Daoy (cell line): ENCODE measurements at regions not wholly inside any gene's neighbourhood (a gene's known extent, or its start where the extent isn't known, plus 50 kb on each side); places are given as distances from the start of the nearest gene placed in this dataset.
"Not testable (repeated sequence)": the region's sequence is repeated elsewhere in the genome, so short reads cannot be mapped to it uniquely, and the experiment has no call there.

Source experiments
- DNase-seq: peaks from one replicate; pipeline ENCODE4 v3.0.0-alpha.2; 2015; ENCODE audit warnings: low read depth

DNA sequence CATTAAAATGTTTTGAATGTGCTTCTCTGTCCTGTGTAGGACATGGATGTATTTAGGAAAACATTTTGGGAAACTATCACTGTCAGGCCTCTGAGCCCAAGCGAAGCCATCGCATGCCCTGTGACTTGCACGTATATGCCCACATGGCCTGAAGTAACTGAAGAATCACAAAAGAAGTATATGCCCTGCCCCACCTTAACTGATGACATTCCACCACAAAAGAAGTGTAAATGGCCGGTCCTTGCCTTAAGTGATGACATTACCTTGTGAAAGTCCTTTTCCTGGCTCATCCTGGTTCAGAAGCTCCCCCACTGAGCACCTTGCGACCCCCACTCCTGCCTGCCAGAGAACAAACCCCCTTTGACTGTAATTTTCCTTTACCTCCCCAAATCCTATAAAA is 191.1 kb upstream of the MEIS1 start:
- not testable (repeated sequence) for DNase-seq

GRCh38 chr2:66242888-66243287 is 192.0 kb upstream of the MEIS1 start:
- DNase-seq = not testable (repeated sequence)

- no peak for DNase-seq
Observed at GRCh38 chr2:66242099-66242789, 192.7 kb upstream of the MEIS1 start.

DNA sequence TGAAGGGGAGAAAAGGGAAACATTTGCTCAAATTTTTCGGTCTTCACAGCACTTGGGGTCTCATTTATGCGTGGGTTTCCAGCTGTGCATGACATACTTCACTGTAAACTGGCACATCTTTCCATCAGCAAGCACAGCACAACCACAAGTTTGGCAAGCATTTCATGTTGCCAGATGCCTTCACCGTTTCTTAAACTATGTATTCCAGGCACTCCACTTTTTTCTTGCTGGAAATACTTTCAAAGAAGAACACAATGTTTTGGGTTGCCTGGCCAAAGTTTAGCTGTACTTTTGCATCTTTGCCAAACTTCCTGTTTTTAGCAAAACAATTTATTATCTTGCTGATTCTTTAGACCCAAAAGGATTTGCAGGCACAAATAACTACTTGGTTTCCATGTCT is 194.6 kb upstream of the MEIS1 start:
- no peak for DNase-seq

DNA sequence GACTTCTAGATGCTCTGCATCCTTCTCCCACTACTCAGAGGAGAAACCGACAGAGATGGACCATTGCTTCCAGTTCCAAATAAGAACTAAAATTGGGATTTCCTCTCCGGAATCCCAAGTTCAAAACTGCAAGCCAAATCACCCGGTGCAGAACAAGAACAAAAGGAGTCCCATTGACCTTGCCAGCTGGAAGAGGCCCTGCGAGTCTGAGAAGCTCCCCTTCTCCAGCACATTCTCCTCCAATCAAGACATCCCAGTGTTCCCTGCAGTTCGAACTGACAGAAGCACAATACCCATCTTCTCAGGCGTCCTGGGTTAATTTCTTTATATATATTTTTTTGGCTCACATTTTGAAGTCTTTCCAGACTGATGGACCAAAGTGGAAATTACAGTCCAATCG is 195.3 kb upstream of the MEIS1 start:
- no peak for DNase-seq

GRCh38 chr2:66237803-66238379 is 197.0 kb upstream of the MEIS1 start:
- no peak for DNase-seq

DNA sequence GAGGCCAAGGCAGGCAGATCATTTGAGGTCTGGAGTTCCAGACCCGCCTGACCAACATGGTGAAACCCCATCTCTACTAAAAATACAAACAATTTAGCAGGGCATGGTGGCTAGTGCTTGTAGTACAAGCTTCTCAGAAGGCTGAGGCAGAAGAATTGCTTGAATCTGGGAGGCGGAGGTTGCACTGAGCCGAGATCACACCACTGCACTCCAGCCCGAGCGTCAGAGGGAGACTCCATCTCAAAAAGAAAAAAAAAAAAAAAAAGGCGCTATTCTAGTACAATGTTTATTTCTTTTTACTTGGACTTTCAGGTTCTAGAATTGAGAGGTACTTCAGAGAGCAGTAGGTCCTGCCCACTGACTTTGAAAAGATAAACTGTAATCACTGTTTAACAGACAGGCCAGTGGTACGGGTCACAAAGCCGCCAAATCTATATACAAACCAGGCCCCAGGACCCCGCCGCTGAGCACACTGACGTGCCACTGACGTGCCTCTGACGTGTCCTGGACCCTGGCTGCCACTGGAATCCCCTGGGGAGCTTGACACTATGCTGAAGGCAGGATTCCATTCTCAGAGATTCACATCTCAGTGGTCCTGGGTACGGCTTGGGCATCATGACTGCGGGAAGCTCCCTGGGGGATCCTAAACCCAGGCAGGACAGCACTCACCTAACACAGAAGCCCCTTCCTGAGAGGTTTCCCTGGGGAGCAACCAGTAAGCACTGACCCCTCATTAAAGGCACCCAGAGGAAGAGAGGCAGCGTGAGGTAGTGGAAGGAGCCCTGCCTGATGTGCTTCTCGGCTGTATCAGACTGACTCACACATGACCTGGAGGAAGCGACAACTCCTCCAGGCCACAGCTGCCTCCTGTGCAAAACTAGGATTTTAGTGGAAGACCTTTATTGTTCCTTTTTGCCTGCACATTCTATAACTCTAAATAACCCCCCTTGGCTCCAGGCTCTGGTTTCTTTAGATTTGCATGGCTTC is 197.8 kb upstream of the MEIS1 start:
- DNase-seq = no peak

- no peak for DNase-seq
Observed at GRCh38 chr2:66236067-66236685, 198.7 kb upstream of the MEIS1 start.

GRCh38 chr2:66235428-66235827 is 199.5 kb upstream of the MEIS1 start:
- no peak for DNase-seq

- no peak for DNase-seq
Observed at GRCh38 chr2:66233981-66234380, 200.9 kb upstream of the MEIS1 start.

DNA sequence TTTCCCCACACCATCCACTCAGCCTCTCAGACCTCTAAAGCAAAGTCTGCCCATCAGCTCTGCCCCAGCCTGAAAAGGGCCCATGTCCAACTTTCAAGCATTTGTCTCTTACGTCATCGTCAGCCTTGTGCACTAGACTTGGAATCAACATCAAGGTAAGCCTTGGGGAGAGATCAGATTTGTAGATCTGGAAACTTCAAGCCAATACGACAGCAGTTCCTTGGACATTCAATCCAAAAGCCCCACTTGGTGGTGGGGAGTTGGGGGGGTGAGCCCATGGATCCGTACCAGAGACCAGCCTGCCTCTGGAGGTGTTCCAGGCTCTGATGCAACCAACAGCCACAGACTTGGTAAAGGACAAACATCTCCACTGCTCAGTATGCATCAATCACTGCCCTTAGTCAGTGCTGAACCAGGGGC is 206.8 kb upstream of the MEIS1 start:
- no peak for DNase-seq

- DNase-seq = no peak
Observed at GRCh38 chr2:66217039-66217585, 217.8 kb upstream of the MEIS1 start.

GRCh38 chr2:66212749-66213148 is 222.2 kb upstream of the MEIS1 start:
- no peak for DNase-seq

GRCh38 chr2:66202586-66202985 is 232.3 kb upstream of the MEIS1 start:
- DNase-seq = no peak

GRCh38 chr2:66201242-66201641 is 233.7 kb upstream of the MEIS1 start:
- DNase-seq = no peak

DNA sequence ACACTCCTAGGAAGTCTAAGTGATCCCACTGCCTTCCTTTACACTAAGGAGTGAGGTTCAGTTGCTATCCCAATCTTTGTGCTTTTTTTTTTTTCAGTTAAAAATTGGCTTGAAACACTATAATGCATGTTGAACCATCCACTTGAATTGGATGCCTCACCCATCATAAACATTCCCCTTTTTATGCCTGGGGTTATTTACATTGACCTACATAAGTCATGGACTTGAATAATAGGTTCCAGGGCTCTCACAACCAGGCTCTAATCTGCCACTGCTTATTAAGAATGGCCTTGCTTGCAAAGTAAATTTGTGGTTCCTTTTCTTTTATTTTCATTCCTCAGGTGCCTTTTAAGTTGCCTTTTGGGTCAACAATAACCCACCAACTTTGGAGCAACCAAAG is 236.1 kb upstream of the MEIS1 start:
- DNase-seq = no peak

GRCh38 chr2:66192888-66193287 is 242.0 kb upstream of the MEIS1 start:
- no peak for DNase-seq

- DNase-seq = no peak
Observed at GRCh38 chr2:66191311-66191710, 243.6 kb upstream of the MEIS1 start.

DNA sequence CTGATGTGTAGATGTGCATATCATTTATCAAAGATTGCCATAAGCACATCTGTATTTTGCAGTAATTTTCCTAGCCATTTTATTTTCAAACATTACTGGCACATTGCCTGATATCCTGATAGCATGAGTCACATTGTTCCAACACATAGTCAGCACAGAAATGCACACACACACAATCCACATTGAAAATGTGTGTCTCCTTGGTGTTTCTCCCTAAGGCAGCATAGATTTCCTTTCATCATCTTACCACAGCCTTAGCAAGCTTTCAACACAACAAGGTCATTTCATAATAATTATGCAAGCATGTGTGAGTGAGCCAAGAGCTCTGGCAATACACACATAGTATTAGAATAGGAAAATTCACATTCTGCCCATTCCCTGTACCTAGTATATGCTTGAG is 245.4 kb upstream of the MEIS1 start:
- DNase-seq = no peak

DNA sequence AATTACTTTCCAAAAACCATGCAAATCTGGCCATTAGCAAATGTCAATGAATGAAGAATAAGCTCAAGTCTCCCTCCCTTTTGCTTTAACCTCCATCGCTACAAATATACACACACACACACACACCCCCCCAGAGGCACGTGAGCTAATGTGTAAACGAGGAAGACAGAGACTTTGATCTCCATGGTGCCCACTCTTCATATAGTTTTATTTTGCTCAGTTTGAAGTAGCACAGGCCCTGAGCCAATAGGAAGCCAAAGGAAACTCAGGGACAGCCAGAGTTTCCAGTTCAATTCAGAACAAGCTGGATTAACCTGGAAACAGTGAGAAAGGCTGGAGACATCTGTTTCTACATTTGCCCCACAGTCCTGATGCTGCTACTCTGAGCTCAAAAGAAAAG is 248.4 kb upstream of the MEIS1 start:
- DNase-seq = no peak

DNA sequence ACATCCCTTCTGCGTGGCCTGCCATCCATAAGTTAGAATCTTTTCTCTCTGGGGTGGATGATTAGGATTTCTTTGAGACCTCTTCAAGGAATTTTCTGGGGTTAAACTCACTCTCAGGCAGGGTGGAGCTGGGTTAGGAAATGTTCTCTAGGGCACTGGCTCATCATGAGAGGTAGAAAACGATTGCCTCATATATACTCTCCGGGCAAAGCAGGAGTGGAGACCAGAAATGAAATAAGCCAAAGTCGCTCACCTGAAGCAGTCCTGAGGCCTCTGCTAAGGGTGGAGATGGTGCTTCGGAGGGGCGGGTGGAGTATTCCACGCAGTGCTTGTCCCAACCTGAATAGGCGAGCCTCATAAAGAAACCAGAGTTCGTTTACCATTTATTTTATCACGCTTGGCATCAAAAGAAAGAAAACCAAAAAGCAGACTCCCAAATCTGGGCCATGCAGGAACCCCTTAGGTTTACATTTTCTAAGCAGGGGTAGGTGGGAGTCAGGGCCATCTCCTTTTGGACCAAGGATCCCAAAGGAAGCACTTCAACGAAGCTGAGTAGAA is 249.3 kb upstream of the MEIS1 start:
- no peak for DNase-seq
